ENCODE measurements at regions not wholly inside any gene's neighbourhood (a gene's known extent, or its start where the extent isn't known, plus 50 kb on each side); places are given as distances from the start of the nearest gene placed in this dataset.

GRCh38 chrX:93422693-93423092, 250.7 kb downstream of the NAP1L3 start:
- TF ChIP-seq CTCF (IDR thresholded peaks at IDR 0.05) = peak; percentile 17 to 68 (median 47)
- TF ChIP-seq POLR2A (IDR thresholded peaks at IDR 0.05) = no peak

Data from body of pancreas (tissue), 4 donors.